ACC112 (cell line): ENCODE measurements at regions not wholly inside any gene's neighbourhood (a gene's known extent, or its start where the extent isn't known, plus 50 kb on each side); places are given as distances from the start of the nearest gene placed in this dataset.

Experiments
- H2AFZ ChIP-seq: fragments of 200-600 bp; sonication (generic); one replicate; pipeline ENCODE4 v1.6.0; 2017; ENCODE audit warnings: antibody characterized with exemption, low read length; ENCODE audit not compliant: unreplicated experiment
- H3K27ac ChIP-seq: fragments of 200-600 bp; sonication (generic); 2 replicates; pipeline ENCODE4 v1.5.1; 2014; ENCODE audit warnings: low read depth, mild to moderate bottlenecking, antibody characterized with exemption, low read length, moderate library complexity
- H3K27me3 ChIP-seq: fragments of 200-600 bp; sonication (generic); 2 replicates; pipeline ENCODE4 v1.6.1; 2014; ENCODE audit warnings: mild to moderate bottlenecking, antibody characterized with exemption, low read length, moderate library complexity, mixed read lengths; ENCODE audit not compliant: insufficient read depth
- H3K36me3 ChIP-seq: fragments of 200-600 bp; sonication (generic); 2 replicates; pipeline ENCODE4 v1.6.1; 2016; ENCODE audit warnings: mild to moderate bottlenecking, antibody characterized with exemption, low read length, moderate library complexity, mixed read lengths; ENCODE audit not compliant: insufficient read depth
- H3K4me1 ChIP-seq: fragments of 200-600 bp; sonication (generic); one replicate; pipeline ENCODE4 v1.6.1; 2016; ENCODE audit warnings: low read length, mixed read lengths; ENCODE audit not compliant: insufficient read depth, unreplicated experiment, control insufficient read depth
- H3K4me3 ChIP-seq: fragments of 200-600 bp; sonication (generic); 2 replicates; pipeline ENCODE4 v1.5.1; 2014; ENCODE audit warnings: mild to moderate bottlenecking, low read depth, low read length
- H3K79me2 ChIP-seq: fragments of 200-600 bp; sonication (generic); one replicate; pipeline ENCODE4 v1.6.0; 2016; ENCODE audit warnings: low read length; ENCODE audit not compliant: control insufficient read depth, unreplicated experiment, insufficient read depth

- Histone ChIP-seq H3K4me3 (peak overlapping the region; percentile 71), H3K36me3 (no peaks in the 10 kb centered on the region), H3K27ac (peak overlapping the region; percentile 32), H3K27me3 (no peaks in the 10 kb centered on the region), H2AFZ (peak overlapping the region; percentile 96), H3K79me2 (no peaks in the 10 kb centered on the region), H3K4me1 (no peaks in the 10 kb centered on the region)
Measured at GRCh38 chr16:79768276-79768970, 167.9 kb upstream of the MAF start.

DNA sequence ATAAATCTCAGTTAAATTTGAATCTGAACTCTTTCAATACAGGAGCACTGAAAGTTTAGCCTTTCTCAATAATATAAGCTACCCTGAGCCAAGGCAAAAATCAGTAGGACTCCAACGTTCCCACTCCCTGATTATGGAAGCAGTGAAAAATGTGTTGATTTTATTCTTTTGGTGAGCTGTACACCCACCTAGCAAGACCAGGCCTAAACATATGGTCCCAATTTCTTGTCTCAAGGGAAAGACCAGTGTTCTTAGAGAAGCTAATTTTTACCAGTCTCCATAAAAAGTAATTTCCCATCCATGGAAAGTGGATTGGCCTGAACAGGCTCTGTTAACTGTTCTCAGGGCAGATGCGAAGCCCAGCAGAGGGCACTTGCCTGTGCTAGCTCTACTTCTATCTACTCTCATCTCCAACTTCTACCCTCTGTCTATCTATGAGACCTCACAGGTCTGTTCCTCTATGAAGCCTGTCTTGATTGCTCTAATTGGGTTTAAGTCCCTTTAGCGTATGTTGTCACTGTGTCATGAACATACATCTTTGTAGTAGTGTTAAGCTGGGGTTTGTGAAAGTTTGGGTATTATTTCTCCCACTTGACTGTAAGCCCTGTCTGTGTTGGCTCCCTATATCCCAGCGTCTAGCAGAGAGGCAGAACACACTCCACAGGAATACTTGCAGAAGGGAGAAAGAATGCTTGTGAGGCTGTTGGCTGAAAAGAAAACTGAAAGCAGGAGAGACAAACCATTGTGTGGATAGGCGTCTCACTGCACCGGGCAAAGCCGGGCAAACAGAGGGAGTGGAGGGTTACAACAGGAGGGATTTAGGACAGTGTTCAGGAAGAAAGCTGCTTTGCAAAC, 167.1 kb upstream of the MAF start:
- H2AFZ ChIP-seq: peak overlapping the region; percentile 96
- no peaks in the 10 kb centered on the region for H3K27me3 ChIP-seq
- H3K4me3 ChIP-seq: peak overlapping the region; percentile 71
- no peaks in the 10 kb centered on the region for H3K4me1 ChIP-seq
- no peaks in the 10 kb centered on the region for H3K79me2 ChIP-seq
- peak overlapping the region; percentile 32 for H3K27ac ChIP-seq
- H3K36me3 ChIP-seq: no peaks in the 10 kb centered on the region

GRCh38 chr16:79765901-79766394, 165.4 kb upstream of the MAF start:
- Histone ChIP-seq H3K36me3 (no peaks in the 10 kb centered on the region), H3K27ac (no peak overlapping the region), H3K4me1 (no peaks in the 10 kb centered on the region), H3K4me3 (no peak overlapping the region), H2AFZ (no peak overlapping the region), H3K79me2 (no peaks in the 10 kb centered on the region), H3K27me3 (no peaks in the 10 kb centered on the region)

DNA sequence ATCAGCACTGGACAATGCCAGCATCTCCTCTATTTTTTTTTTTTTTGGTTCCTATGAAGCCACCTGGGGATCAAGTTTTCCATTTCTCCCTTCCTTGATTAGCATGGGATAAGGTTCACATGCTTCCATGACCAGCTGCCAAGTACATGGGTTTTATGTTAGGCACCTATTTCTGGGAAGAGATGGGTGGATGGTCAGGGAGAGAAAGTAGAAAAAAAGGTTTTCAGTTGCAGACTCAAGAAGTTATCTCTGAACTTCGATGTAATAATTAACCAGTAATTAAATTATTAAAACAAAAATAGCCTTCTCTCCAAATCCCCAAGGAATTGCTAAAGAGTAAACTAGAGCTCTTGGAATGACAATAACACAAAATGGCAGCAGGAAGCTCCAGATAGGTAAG, 164.9 kb upstream of the MAF start:
- Histone ChIP-seq H3K27ac (no peak overlapping the region), H3K27me3 (no peaks in the 10 kb centered on the region), H2AFZ (no peak overlapping the region), H3K36me3 (no peaks in the 10 kb centered on the region), H3K4me3 (no peak overlapping the region), H3K4me1 (no peaks in the 10 kb centered on the region), H3K79me2 (no peaks in the 10 kb centered on the region)

DNA sequence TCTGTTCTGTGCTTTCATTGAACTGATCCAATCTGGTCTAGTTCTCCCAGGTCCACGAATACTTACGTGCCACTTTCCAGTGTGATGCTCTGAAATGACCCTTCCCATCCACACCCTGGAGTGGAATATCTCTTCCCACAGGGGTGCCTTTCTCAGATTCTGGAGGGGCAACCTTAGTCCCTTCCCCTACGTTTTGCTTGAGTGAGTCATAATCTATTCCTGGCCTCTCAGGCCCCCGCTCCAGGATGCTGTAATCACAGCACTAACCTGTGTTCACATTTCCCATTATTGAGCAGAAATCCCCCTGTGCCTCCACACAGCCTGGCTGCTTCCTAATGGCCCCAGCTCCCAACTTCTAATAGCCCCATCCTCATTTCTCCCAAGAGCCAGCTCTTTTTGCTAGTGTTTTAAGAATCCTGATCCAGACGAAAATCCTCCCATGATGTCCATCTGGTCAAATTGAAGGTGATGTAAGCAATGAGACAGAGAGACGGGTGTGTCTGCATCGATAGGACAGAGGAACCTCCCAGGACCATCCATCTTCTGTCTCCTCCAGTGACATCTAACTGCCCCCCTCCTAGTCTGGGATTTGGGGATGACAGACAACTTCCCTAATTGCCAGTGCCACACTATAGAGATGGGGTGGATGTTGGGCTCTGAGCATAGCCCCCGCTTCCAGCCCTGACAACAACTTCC, 164.0 kb upstream of the MAF start:
- Histone ChIP-seq H3K4me3 (no peak overlapping the region), H3K79me2 (no peaks in the 10 kb centered on the region), H3K4me1 (no peaks in the 10 kb centered on the region), H3K36me3 (no peaks in the 10 kb centered on the region), H2AFZ (no peak overlapping the region), H3K27ac (no peak overlapping the region), H3K27me3 (no peaks in the 10 kb centered on the region)

- Histone ChIP-seq H3K4me1 (no peaks in the 10 kb centered on the region), H3K36me3 (no peaks in the 10 kb centered on the region), H3K4me3 (no peak overlapping the region), H3K27me3 (no peaks in the 10 kb centered on the region), H2AFZ (no peak overlapping the region), H3K27ac (no peak overlapping the region), H3K79me2 (no peaks in the 10 kb centered on the region)
Measured at GRCh38 chr16:79762217-79762616, 161.7 kb upstream of the MAF start.

DNA sequence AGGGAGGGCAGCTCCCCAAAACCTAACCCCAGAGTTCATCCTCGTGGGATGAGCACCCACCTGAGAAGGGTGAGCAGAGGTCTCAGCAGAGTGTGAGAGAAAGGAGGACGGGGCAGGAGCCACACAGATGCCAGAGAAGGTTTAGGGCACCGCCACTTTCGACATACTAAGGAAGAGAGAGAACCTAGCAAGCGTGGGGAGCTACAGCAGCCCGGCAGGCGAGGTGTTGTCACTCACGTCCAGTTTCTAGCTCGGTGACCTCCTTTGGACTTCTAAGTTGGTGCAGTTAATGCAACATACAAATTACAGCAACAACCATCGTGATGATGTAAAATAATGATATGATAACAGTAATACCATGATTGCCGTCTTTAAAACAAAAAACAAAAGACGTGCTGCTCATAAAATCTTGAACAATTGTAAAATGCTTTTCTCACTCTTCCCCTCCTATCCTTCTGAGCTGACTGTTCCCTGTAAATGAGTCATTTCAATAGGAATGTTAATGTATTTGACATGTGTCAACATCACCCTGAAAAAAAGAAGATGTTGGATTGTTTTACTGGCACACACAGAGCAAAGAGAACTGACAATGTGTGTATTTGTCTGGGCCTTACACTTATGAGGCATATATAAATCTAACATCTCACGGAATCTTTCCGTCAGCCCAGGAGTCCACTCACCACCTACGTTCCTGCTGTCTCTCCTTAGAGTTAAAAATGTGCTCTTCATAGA, 158.2 kb upstream of the MAF start:
- no peaks in the 10 kb centered on the region for H3K4me1 ChIP-seq
- H3K4me3 ChIP-seq: no peak overlapping the region
- H3K36me3 ChIP-seq: no peaks in the 10 kb centered on the region
- H3K27me3 ChIP-seq: no peaks in the 10 kb centered on the region
- H3K27ac ChIP-seq: no peak overlapping the region
- H2AFZ ChIP-seq: no peak overlapping the region
- H3K79me2 ChIP-seq: no peaks in the 10 kb centered on the region

DNA sequence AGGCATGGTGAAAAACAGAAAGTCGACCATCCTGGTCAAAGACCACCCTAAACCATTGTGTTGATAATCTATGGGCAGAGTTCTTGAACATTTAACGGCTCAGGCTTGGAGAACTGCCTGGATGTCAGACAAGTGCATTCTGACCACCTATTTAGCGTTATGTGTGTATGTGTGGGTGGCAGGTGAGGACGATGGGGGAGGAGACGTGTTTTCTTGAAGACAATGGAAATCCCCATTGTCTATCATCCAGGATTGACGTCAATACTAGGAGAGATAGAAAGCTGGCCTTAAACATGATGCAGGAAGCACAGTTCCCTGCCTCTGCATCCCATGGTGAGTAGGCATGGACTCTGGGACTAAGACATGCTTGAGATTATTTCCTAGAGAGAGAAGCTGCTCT, 157.4 kb upstream of the MAF start:
- Histone ChIP-seq H3K36me3 (no peaks in the 10 kb centered on the region), H3K27me3 (no peaks in the 10 kb centered on the region), H3K4me1 (no peaks in the 10 kb centered on the region)

GRCh38 chr16:79757163-79757562, 156.6 kb upstream of the MAF start:
- Histone ChIP-seq H2AFZ (no peak overlapping the region), H3K4me1 (no peaks in the 10 kb centered on the region), H3K27ac (no peak overlapping the region), H3K36me3 (no peaks in the 10 kb centered on the region), H3K79me2 (no peaks in the 10 kb centered on the region), H3K27me3 (no peaks in the 10 kb centered on the region), H3K4me3 (no peak overlapping the region)

More for the DNA sequence above, 157.4 kb upstream of the MAF start:
- H3K4me3 ChIP-seq: no peak overlapping the region
- no peaks in the 10 kb centered on the region for H3K79me2 ChIP-seq
- H3K27ac ChIP-seq: no peak overlapping the region
- no peak overlapping the region for H2AFZ ChIP-seq

- Histone ChIP-seq H3K4me3 (no peak overlapping the region), H3K27ac (no peak overlapping the region), H3K79me2 (no peaks in the 10 kb centered on the region), H2AFZ (no peak overlapping the region), H3K36me3 (no peaks in the 10 kb centered on the region), H3K27me3 (no peaks in the 10 kb centered on the region), H3K4me1 (no peaks in the 10 kb centered on the region)
Measured at GRCh38 chr16:79756571-79756970, 156.0 kb upstream of the MAF start.
